ENCODE measurements at regions not wholly inside any gene's neighbourhood (a gene's known extent, or its start where the extent isn't known, plus 50 kb on each side); places are given as distances from the start of the nearest gene placed in this dataset.

DNA sequence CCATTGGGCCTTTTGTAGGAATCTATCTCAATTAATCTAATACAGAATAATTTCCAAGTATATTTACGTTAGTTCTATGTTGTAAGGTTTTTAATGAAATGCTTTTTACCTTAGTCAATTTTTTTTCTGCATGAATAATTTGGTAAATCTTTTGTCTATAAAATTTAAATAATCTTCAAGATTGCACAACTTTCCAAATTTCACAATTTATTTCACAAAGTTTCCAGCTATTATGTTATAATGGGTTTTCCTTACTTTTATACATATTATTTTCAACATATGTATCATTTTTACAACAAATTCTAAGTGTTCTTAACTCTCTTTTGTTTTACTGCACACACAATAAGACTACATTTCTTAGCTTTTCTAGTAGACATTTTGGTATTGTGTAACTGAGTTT lies 470.7 kb downstream of the ETV1 start:
- no peak for DNase-seq

- DNase-seq = no peak
These were observed 465.4 kb downstream of the ETV1 start for GRCh38 chr7:13524076-13524475.

DNA sequence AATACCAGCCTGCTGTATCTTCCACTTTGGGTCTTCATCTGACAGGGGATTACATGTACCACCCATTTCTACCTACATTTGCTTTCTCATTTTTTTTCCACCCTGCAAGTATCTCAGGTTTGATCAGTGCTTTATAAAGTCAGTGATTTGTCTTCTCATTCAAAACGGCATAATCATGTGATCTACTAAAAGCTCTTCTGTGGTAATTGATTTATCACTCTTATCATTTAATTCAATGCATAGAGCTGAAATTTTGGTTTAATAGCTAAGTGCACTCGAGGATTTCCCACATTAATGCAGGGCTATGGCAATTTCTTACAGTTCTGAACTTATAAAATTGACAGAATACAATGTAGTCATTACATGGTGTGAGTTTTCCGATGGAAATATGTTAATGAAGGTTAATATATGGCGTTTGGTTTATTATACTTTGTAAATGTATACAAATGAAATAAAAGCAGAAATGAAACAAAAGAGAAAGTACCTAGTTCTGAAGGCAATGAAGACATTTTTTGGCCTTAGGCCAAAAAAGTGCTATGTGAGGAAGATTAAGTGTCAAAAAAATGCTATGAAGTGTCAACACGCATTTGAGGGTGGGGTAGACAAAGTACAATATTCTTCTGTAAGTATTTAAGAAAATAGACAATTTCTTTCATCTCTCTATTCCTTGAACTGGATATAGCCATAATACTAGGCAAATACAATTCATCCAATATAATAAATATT lies 457.3 kb downstream of the ETV1 start:
- DNase-seq = no peak

DNA sequence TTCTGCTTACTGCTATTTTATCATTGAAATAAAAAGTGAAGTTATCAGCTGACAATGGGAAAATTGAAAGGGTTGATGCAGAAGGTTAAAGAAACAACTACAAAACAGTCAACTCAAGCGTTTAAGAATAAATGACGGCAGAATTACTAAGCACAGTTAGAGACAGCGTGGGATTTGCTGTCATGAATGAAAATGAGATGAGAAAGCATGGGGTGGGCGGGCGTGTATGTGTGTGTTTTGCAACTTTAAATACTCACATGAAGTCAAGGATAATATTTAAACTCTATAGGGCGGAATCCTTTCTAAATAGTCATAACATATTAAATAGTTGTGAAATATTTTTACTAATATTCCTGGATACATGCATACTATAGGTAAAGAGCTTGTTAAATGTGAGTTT lies 450.8 kb downstream of the ETV1 start:
- no peak for DNase-seq

DNA sequence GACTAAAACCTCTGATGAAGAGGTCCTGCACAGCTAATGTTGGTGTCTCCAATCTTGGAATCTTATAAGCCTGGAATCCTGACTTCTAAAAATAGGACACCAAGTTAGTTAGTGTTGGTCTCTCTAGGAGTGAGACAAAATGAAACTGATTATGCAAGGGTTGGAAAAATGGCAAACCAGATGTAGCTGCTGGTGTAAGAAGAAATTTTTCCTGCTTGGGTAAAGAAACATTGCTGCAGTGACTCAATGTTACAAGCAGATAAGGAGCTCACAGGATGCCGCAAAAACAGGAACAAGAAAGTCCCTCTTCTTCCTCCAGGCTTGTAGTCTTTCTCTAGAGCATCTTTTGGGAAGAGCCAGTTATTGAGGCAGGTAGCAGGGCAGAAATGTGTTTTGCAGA lies 449.0 kb downstream of the ETV1 start:
- DNase-seq = no peak

DNA sequence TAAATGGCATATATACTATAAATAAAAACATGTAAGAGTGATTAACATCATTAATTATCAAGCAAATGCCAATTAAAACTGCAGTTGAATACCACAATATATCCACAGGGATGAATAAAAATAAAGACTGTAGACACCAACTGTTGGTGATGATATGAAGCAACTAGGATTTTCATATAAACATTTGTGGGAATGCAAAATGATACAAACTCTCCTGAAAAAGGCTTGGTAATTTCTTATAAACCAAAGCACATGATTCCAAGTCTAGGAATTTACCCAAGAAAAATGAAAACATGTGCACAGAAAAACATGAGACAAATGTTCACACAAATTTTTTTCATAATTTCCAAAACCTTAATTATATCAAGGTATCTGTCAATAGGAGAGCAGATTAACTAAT lies 448.1 kb downstream of the ETV1 start:
- no peak for DNase-seq

DNA sequence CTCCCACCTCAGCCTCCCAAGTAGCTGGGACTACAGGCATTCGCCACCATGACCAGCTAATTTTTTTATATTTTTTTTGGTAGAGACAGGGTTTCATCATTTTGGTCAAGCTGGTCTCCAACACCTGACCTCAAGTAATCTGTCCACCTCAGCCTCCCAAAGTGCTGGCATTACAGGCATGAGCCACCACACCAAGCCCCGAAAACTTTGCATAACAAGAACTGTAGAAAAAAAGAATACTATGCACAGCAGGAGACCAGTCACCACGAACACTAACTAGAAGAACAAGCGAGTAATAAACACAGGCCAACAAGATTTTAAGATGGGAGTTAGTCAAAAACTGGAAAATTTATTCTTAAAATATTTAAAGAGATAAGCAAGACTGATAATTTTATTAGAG lies 447.0 kb downstream of the ETV1 start:
- no peak for DNase-seq

- DNase-seq = no peak
These were observed 438.0 kb downstream of the ETV1 start for GRCh38 chr7:13551503-13551902.

- DNase-seq = no peak
These were observed 429.0 kb downstream of the ETV1 start for GRCh38 chr7:13560441-13560840.

- no peak for DNase-seq
These were observed 426.2 kb downstream of the ETV1 start for GRCh38 chr7:13563257-13563656.

DNA sequence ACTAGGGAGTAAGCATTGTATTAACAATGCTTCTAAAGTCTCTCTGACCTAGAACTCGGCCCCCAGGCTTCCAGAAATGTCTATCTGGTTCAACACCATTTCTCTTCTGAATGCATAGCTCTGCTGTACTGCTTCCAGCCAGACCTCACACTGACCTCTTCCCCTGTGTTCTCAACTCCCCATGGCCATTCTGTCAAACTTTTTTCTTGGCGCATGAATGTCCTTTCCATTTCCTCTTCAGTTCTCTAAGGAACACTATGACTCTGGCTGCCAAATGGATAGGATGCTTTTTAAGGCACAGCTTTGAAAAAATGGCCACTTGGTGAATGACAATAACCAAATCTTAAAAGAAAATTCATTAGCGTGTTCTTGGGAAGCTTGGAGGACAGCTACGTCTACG lies 425.8 kb downstream of the ETV1 start:
- no peak for DNase-seq

DNA sequence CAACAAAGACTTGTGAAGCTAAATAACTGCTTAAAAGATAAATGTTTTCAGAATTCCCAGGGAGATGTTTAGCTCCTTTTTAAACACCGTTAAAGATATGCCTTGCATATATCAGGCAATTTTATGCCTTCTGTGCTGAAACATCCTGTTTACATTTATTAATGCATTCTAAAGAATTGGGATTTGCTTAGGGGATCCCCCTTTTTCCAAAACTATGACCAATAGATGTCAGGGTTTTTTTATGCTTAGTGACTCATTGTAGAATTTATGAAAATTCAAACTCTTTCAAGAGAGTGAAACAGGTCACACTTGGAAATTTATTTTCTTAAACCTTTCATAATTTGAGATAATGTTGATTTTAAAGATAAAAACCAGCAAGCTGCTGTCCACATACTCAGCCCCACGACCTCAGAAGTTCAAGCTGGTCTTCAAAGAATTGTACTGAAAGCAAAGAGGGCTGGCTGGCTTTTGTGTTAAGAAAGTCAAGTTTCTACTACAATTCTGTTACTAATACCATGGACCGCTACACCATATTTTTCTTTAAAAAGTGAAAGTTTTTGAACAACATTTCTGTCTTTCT lies 411.8 kb downstream of the ETV1 start:
- no peak for DNase-seq

GRCh38 chr7:13578294-13578693 lies 411.2 kb downstream of the ETV1 start:
- DNase-seq = no peak

GRCh38 chr7:13581097-13581496 lies 408.4 kb downstream of the ETV1 start:
- DNase-seq = no peak

DNA sequence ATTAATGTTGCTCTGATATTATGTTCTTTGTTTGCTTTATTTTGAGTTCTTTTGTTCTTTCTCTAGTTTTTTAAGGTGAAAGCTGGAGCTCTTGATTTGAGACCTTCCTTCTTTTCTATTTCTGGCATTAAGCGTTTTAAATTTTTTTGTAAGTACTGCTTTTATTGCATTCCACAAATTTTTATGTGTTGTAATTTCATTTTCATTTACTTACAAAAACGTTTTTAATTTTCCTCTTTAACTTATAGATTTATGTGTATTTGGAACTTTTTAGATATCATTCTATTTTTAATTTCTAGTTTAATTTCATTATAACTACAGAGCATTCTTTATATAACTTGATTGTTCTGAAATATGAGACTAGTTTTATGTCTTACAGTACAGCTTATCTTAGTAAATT lies 395.6 kb downstream of the ETV1 start:
- no peak for DNase-seq

DNA sequence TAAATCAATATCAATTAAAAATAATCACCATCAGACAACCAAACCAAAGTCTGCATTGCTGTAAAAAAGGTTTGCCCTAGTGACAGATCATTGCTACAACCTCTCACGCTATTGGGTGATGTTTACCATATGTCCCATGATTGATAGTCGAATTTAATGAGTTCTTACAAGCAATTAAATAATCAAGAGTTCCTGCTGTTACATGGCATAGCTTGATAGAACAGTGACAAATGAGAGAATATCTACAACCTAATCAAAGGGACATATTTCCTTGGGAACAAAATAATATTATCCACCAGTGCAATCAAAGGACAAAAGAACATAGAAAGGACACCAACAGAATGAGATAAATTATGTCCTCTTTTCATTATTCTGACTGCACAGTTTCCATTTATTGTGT lies 387.4 kb downstream of the ETV1 start:
- no peak for DNase-seq

DNA sequence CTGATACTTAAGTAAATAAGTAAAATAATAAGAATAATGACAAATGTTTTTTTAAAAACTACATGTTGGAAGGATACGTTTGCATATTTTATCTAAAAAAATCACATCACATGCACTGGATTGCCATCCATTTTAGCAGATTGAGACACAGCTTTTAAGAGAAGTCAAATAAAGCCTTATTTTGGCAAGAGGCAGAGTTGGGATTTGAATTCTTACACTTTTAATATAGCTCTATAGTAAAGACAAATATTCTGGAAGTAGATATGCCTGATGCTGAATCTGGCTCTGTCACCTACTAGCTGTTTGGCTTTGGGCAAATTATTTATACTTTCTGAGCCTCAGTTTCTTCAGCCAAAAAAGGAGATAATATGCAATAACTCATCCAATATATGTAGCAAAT lies 386.4 kb downstream of the ETV1 start:
- DNase-seq = no peak

DNA sequence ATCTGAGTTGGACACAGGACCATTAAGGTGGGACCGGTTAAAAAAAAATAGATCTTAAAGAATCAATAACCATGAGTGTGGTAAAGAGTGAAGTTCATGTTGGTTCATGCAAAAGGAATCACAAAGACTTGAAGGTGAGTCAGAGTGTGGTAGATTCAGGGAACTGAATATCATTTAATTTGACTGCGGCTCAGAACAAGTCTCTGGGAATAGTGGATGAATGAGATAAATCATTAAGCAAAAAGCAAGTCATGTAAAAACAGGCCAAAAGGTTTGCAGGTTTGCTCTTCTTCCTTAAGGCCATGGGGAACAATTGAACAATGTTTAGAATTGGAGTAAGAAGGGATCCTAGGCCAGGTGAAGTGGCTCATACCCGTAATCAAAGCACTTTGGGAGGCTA lies 385.8 kb downstream of the ETV1 start:
- DNase-seq = no peak

- DNase-seq = no peak
These were observed 385.3 kb downstream of the ETV1 start for GRCh38 chr7:13604178-13604577.

- no peak for DNase-seq
These were observed 379.1 kb downstream of the ETV1 start for GRCh38 chr7:13610372-13610771.

DNA sequence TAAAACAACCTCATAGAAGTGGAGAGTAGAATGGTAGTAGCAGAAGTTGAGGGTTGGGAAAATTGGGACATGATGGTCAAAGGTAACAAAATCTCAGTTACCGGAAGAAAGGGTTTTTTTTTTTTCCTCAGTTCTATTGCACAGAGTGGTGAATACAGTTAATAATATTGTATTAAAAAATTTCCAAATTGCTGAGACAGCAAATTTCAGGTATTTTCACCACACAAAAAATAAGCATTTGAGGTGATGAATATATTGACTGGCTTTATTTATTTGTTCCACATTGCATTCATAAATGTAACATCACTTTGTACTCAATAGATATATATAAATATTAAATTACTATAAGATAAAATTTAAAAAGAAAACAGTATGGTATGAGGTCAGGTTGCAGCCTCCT lies 373.8 kb downstream of the ETV1 start:
- DNase-seq = no peak

GRCh38 chr7:13627455-13627854 lies 362.0 kb downstream of the ETV1 start:
- DNase-seq = no peak

DNA sequence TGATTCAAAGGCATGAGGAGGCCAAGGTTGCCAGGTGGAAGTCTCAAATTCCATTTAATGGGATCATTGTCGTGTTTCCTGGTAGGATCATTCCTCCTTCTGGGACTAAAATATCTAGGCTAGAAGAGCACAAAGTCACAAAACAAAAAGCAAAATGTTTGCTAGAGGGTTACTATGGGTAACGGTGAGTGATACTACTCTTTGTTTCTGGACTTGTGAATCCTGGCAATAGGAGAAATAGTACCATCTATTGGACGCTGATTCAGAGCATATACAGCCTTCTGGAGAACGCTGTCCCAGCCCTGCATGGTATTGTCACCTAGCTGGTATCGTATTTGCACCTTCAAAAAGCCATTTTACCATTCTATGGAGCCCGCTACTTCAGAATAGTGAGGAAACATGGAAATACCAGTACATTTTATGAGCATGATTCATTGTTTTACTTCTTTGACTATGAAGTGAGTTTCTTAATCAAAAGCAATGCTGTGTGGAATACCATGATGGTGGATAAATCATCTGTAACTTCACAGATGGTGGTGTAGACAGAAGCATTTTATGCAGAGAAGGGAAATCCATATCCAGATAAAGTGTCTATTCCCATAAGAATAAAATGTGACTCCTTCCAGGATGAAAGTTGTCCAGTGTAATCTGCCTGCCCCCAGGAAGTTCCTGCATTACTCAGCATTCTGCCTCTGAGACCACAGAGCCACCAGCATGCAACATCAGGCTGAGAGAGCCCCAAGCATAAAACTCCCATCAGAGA lies 361.0 kb downstream of the ETV1 start:
- DNase-seq = no peak
